NCI-H1436 (cell line): ENCODE measurements at regions not wholly inside any gene's neighbourhood (a gene's known extent, or its start where the extent isn't known, plus 50 kb on each side); places are given as distances from the start of the nearest gene placed in this dataset.
"Not testable (repeated sequence)": the region's sequence is repeated elsewhere in the genome, so short reads cannot be mapped to it uniquely, and the experiment has no call there.

Source experiments
- DNase-seq: peaks from one replicate; lab custom pipeline; 2025; lab: John Stamatoyannopoulos, UW

DNA sequence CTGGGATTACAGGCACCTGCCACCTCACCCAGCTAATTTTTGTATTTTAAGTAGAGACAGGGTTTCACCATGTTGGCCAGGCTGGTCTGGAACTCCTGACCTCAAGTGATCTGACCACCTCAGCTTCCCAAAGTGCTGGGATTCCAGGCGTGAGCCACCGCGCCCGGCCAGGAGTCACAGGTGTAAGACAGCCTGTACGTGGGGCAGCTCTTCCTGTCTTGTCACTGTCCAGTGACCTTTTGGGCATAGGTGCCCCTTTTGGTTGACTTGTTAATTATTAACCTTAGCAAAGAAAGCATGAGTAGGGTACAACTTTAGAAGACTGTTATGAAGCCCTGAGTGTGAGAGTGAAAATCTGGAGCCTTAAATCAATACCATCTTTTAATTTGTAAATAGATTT is 703.7 kb upstream of the SOX11 start:
- DNase-seq = not testable (repeated sequence)

DNA sequence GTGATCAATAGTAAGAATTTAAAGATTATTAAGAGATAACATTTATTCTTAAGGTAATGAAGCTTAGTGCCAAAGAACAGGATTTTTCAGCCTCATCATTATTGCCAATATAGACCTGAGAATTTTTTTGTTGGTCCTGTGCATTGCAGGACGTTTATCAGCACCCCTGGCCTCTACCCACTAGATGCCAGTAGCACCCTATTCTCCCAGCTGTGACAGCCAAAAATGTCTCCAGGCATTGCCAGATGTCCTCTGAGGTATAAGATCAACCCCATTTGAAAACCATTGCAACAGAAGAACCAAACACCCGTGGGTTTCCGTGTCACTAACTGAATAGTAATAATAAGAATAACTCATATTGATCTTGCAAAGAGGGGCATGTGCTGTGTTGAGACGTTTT is 700.0 kb upstream of the SOX11 start:
- DNase-seq = no peak

DNA sequence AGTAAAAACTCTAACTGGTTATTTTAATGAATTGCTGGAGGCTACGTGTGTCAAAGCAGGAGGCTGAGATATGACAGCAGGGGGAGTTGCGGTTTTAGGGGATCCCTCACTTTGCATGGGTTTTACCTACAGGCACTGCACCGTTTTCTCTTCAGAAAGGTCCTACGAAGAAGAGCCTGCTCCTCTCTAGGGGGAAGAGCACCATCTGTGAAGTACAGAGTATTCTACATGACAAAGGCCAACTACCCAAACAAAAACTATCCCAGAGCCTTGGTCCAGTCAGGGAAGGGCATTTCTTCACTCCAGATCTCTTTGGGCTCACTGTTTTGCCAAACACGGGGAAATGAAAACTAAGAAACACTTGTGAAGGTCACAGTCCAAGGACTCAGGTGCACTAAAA is 696.7 kb upstream of the SOX11 start:
- DNase-seq = no peak

DNA sequence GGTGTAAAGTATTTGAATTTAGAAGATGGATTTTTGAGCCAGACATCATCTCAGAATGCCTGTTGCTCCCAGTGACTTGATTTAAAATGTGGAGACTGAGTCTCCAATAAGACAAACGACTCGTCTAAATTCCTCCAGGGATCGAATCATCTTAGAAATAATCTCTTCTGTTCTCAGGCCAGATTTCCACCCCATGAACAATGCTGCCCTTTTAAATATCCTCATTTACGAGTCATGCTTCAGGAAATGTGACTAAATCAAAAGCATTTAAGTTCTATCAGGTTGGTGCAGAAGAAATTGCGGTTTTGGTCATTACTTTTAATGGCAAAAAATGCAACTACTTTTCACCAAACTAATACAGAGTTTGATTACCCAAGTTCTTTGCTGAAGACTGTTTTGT is 684.6 kb upstream of the SOX11 start:
- DNase-seq = no peak

DNA sequence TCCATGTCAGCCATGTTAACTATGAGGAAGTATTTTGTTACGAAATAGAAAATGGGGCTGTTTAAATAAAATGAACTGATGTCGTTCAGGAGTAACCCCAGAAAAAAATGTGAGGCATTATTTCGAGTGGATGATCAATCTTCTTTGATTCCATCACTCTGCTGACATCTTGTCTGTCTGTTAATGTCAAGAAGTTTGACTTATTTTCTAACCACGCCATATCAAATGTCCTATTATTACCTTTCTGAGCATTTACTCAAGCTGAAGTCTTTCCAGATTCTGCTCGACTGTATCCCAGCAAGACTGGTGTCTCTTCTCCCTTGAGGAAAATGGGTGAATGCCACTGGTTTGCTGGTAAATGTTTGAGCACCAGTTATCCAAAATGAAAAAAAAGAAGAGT is 672.9 kb upstream of the SOX11 start:
- no peak for DNase-seq

DNA sequence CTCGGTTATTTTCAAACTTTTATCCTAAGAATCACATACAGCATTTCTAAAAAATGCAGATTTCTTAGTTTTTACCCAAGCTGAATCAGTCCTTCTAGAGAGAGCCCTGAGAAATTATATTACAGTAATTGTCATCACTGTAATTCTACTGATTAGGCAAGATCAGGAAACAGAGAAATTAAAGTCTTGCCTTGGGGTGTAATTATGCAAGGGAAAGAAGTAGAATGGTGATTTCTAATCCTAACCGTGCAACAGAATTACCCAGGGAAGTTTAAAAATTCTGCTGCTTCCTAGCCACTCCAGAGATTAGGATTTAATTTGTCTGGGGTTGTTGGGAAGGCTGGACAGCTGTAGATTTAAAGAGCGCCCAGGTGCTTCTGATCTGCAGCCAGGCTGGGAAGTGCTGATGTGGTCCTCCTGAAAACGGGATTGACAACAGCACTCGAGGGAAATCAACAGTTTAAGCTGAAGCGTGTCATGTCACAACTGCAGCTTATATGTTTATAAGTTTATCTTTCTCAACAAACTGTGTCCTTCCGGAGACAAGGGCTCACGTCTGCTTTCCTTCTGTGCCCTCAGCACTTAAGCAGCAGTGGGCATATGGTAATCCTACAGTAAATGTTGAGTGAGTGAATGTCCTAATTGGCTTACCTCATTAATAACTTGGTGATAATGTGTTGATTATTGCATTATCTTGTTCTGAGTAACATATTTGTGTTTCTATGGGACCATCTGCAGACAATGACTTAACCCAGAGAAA is 671.9 kb upstream of the SOX11 start:
- DNase-seq = no peak

DNA sequence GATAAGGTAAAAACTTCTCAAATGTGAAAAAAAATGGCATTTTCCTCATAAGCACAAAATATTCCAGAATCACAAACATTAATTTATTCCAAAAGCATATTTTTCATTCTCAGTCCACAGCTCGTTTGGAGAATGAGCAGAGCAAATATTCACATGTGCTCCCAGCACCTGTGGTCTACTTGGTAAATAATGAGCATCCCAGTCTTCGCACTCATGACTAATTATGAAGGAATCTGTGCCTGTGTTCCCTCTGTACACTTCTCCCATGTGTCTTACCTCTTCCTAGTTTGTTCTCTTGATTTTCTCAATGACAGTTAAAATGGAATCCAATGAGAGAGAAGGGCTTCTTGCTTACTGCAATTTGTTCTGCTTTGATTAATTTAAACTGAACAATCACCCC is 671.0 kb upstream of the SOX11 start:
- no peak for DNase-seq

DNA sequence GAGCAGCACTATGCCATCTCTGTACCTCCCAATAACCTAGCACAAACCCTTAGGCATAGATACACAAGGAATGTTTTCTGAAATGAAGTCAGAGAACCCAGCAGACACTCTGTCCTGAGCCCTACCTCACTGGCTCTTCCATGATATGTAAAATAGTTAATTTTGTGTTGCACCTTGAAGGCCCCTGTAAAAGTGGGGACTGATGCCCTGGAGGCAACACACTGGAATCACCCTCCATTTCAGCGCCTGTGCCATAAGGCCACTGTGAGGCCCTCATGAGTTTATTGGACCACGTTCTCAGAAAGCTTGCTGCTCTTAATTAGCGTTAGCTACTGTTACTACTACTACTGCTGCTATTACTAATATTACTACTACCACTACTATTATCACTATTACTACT is 670.1 kb upstream of the SOX11 start:
- no peak for DNase-seq

DNA sequence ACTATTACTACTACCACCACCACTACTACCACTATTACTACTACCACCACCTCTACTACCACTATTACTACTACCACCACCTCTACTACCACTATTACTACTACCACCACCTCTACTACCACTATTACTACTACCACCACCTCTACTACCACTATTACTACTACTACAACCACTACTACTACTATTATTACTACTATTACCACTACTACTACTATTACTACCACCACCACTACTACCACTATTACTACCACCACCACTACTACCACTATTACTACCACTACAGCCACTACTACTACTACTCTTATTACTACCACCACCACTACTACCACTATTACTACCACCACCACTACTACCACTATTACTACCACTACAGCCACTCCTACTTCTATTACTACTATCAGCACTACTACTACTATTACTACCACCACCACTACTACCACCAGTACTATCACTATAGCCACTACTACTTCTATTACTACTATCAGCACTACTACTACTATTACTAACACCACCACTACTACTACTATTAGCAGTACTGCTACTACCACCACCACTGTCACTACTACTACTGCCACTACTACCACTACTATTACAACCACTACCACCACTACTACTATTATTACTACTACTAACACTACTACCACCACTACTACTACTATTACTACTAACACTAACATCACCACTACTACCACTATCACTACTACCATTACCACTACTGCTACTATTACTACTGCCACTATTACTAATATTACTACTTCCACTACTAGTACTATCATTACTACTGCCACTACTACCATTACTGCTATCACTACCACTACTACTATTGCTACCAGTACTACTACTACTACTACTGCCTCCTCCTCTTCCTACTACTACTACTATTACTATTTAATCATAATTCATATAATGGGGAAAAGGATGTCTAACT is 669.2 kb upstream of the SOX11 start:
- DNase-seq = not testable (repeated sequence)

DNA sequence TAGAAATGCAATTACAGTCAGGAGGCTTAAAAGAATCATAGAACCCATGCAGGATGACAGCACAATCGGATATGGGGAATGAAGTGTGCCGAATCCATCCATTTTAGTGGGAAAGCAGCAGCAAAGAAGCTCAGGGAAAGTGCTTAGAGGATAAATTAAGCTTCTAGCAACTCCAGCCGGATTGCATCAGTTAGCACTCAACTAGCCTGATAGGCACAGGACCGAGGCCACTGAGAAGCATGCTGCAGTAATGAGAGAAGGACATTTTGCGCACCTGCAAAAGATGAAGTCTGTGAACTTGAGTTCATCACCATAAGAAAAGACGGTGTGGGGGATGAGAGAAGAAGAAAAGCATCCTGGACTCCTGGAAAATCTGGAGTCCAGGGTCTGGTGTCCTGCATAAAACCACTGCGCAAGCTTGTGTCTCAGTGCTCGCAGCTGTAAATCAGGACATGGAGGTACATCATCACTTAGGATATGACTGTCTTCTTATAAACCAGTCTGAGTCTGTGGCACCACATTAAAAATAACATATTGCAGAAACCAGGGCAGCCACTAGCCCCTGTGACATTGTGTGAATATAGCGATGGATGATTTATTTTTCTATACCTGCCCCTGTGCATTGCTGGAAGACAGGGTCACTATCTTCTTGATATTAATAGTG is 665.5 kb upstream of the SOX11 start:
- DNase-seq = no peak

DNA sequence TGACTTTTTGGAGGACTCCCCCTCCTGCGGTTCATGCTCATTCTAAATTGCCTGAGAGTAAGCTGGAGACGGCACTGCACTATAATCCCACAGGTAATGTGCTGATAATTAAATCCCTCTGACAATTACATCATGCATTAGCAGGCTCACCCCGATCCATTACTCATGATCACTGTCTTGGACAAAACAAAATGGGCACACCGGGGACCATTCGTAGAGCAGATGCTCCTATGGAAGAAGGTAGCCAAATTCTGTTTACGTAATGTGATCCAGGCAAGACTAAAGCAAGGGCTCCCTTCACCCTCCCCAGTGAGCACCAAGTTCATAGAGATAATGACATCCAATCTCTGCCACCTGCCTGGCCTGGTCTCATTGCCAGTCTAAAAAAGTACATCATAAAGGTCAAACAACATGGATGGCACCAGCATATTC is 657.1 kb upstream of the SOX11 start:
- DNase-seq = peak; percentile 86

DNA sequence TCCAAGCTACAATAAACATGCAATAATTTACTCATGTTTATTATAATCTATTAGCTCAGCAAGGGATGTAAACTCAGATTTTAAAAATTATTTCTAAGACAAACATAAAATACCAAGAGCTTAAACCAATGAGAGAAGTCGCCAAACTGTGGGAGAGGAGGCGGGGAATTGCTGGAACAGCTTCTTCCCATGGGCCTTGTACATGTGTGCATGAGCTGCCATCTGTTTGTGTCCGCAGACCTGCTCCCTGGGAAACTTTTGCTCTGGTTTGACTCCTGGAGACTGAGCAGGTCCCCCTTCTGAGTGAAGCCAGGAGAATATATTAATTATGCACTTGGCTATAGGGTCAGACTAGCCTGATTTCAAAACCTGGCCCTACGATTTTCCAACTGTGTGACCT is 655.9 kb upstream of the SOX11 start:
- no peak for DNase-seq

DNA sequence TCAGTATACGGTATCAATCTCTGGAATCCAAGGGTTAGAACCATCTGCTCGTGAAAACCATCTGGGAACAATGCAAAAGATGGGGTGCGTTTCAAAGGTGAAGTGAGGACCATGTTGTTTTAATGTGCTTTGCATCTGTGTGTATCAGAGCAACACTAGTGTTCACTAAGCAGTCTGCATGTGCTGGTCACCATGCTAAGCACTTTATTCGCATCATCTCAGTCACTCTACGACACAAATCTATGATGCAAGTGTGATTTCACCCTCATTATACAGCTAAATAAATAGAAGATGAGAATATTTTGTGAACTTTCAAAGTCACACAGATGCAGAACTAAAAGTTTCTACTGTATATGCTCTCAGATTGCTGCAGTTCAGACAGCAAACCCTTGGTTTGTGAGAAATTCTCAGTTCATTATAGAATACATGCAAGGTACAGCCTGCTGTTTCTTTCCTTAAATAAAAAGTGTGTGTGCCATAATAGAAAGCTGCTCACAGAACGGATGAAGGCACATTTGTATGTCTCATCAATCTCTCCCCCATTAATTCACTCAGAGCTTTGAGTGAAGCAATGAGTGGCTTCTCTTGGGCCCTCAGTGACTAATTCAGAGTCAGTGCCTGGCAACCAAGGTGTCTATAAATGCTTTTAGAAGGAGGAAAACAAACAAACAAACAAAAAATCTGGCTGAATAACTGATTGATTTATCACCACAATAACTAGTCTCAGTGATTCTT is 652.8 kb upstream of the SOX11 start:
- no peak for DNase-seq

DNA sequence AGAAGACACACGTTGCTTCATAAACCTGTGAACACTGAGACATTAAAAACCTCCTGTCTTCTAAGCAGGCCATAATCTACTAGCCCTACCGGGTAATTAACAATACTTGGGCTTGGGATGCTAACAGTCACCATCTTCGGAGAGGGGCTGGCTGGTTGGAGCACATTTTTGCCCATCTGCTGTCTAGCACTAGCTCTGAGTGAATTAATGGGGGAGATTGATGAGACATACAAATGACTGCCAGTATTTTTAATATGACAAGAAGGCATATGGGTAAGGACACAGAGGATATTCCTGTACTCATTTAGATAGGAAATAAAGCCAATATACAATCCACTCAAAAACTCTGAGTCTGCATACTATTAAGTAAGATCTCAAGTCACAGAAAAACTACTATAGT is 651.6 kb upstream of the SOX11 start:
- no peak for DNase-seq

DNA sequence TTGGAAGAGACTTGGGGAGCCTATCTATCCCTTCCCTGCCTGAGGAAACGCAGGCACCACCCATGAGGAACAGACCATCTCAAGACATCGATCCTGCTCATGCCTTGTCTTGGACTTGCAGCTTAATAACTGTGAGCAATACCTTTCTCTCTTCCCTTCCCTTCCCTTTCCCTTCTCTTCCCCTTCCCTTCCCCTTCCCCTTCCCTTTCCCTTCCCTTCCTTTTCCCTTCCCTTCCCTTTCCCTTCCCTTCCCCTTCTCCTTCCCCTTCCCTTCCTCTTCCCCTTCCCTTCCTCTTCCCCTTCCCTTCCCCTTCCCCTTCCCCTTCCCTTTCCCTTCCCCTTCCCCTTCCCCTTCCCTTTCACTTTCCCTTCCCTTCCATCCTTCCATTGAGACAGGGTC is 650.7 kb upstream of the SOX11 start:
- no peak for DNase-seq

DNA sequence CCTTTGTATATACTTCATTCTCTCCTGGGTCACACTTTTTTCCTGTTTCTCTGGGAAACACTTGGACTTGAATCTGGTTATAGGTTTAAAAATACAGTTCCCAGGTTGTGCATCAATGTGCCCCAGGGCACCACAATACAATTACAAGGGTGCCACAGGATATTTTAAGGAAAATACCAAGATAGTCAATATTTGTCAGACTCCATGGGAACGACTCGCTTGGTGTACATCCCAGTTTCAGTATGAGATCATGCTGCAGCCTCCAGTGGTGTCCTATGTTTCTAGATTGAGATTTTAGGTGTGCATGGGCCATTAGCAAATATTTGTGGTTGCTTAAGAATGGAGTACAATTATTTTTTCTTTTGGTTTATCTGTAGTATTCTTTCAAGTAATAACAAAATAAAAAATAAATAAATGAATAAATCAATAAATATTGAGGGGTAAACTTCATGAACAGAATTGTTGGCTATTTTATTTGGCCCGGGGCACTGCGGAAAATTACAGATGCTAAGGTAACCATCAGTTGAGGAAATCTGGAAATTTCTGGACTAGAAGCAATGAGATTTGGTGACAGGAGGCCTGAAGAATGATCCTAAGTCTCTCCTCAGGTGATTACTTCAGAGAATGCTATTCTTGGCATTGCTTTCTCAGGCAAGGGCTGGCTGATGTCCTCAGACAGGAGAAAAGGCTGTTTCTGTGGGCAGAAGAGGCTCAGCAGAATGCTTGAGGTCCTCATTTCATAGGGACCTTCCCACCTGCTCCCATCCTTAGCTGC is 649.3 kb upstream of the SOX11 start:
- DNase-seq = no peak

DNA sequence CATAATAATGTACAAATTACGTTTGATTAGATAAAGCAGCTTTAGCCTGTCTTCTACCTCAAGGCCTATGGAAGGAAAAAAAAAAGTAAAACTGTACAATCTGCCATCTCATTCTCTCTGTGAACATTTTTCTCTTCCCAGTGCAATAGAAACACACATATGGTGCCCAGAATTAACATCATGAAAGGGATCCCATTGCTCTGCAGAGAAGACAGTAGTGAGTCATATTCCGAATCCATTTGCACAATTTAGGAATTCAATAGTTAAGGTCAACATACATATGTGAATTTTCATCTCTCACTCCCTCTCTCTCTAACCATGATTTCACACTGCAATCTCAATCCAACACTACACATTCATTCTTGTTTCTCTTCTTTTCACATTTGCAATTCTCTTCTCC is 640.9 kb upstream of the SOX11 start:
- no peak for DNase-seq

DNA sequence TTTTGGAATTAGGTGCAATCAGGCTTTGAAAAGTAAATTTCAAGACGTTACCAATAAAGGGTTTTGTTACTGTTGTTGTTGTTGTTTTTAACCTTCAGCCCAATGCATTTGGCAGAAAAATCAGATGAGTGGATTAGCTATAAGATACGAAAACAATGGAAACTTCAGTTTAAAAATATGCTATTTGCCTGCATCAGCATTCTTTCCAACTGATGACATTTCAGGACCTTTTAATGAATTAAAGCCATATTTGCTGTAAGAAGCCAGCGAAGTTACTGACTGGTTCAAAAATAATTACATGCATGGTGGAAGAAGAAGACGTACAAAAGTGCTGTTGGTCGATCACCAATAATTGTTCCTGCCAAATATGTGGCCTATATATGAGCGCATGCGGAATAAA is 639.3 kb upstream of the SOX11 start:
- no peak for DNase-seq

DNA sequence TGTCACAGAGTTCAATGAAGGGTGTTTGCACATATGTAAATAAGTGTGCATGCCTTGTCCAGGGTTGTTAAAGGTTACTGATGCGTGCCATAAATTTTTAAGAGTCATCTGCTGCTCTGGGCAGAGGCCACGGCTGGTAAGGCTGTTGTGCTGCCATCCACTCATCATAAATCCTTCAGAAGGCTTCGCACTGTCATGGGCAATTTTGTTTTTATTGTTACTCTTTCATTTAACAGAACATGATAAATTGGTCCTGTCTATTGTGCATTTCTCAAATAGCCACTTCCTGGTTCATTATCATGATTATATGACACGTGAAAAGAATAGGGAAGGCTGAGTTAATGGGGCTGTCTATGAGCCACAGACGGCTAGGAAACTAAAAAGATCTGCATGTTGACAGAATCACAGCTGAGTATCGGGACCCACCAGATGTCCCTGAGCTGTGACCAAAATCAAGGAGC is 634.3 kb upstream of the SOX11 start:
- DNase-seq = peak; percentile 95

DNA sequence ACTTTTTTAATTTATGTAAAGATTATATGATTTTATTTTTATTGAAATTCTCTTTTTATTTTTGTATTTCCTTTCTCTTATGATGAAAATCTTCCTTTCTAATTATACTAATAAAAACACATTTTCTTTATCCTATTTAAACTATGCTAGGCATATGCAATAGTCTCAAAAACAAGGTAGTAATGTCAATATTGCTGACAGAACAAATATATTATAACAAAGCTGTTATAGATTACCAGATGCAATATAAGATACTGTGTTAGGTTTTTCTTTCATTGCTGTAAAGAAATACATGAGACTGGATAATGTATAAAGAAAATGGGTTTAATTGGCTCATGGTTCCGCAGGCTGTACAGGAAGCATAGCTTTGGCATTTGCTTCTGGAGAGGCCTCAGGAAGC is 631.2 kb upstream of the SOX11 start:
- DNase-seq = no peak

DNA sequence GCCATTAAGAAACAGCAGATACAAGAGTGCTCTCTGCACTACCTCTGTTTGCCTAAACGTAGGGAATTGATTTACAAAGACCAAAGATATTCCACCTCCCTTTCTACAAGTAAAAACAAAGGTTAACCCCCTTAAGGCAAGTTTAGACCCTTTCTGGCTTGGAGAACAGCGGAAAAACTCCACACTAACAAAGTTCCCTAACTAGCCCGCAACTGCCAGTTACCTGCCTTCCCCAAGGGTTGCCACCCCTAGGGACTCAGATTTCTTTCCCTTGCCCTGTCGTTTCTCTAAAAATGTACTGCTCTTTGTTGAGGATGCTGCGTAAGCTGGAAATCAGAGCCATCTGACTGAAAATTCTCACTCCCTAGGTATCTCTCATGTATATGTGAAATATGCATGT is 627.5 kb upstream of the SOX11 start:
- DNase-seq = no peak
